ENCODE measurements at regions not wholly inside any gene's neighbourhood (a gene's known extent, or its start where the extent isn't known, plus 50 kb on each side); places are given as distances from the start of the nearest gene placed in this dataset.
"Not testable (repeated sequence)": the region's sequence is repeated elsewhere in the genome, so short reads cannot be mapped to it uniquely, and the experiment has no call there.

GRCh38 chr4:186858355-186858754 lies 134.7 kb upstream of the FAT1 start:
- TF ChIP-seq JUND (IDR thresholded peaks at IDR 0.05; ENCODE audit: low read depth), result no peak
- no peak for DNase-seq (ENCODE audit: low read depth in 1 of 2, low spot score in 1 of 2)
- in situ Hi-C loops (cut with HindIII; ENCODE audit: low pct_unique_long_range_greater_than_20kb, low sequenced_read_pairs), result no loop called here

- TF ChIP-seq JUND (IDR thresholded peaks at IDR 0.05; ENCODE audit: low read depth), result no peak
- in situ Hi-C loops (cut with HindIII; ENCODE audit: low pct_unique_long_range_greater_than_20kb, low sequenced_read_pairs), result no loop called here
- DNase-seq (ENCODE audit: low read depth in 1 of 2, low spot score in 1 of 2), result no peak
Observed at GRCh38 chr4:186859420-186859819, 135.8 kb upstream of the FAT1 start.

- in situ Hi-C loops (cut with HindIII; ENCODE audit: low pct_unique_long_range_greater_than_20kb, low sequenced_read_pairs), result no loop called here
- DNase-seq (ENCODE audit: low read depth in 1 of 2, low spot score in 1 of 2), result no peak
- no peak for TF ChIP-seq JUND (IDR thresholded peaks at IDR 0.05; ENCODE audit: low read depth)
Observed at GRCh38 chr4:186861317-186861716, 137.7 kb upstream of the FAT1 start.

GRCh38 chr4:186871856-186872255 lies 148.2 kb upstream of the FAT1 start:
- in situ Hi-C loops (cut with HindIII; ENCODE audit: low pct_unique_long_range_greater_than_20kb, low sequenced_read_pairs), result no loop called here
- no peak for TF ChIP-seq JUND (IDR thresholded peaks at IDR 0.05; ENCODE audit: low read depth)
- no peak for DNase-seq (ENCODE audit: low read depth in 1 of 2, low spot score in 1 of 2)

GRCh38 chr4:186873095-186873494 lies 149.4 kb upstream of the FAT1 start:
- DNase-seq (ENCODE audit: low read depth in 1 of 2, low spot score in 1 of 2); in situ Hi-C loops (cut with HindIII; ENCODE audit: low pct_unique_long_range_greater_than_20kb, low sequenced_read_pairs): not testable (repeated sequence)

- no peak for DNase-seq (ENCODE audit: low read depth in 1 of 2, low spot score in 1 of 2)
- no peak for TF ChIP-seq JUND (IDR thresholded peaks at IDR 0.05; ENCODE audit: low read depth)
- in situ Hi-C loops (cut with HindIII; ENCODE audit: low pct_unique_long_range_greater_than_20kb, low sequenced_read_pairs), result no loop called here
Observed at GRCh38 chr4:186875476-186875875, 151.8 kb upstream of the FAT1 start.

- DNase-seq (ENCODE audit: low read depth in 1 of 2, low spot score in 1 of 2), result no peak
- TF ChIP-seq JUND (IDR thresholded peaks at IDR 0.05; ENCODE audit: low read depth), result no peak
- in situ Hi-C loops (cut with HindIII; ENCODE audit: low pct_unique_long_range_greater_than_20kb, low sequenced_read_pairs), result no loop called here
Observed at GRCh38 chr4:186876961-186877626, 153.4 kb upstream of the FAT1 start.

GRCh38 chr4:186878203-186878776 lies 154.6 kb upstream of the FAT1 start:
- TF ChIP-seq JUND (IDR thresholded peaks at IDR 0.05; ENCODE audit: low read depth), result no peak
- in situ Hi-C loops (cut with HindIII; ENCODE audit: low pct_unique_long_range_greater_than_20kb, low sequenced_read_pairs), result no loop called here
- no peak for DNase-seq (ENCODE audit: low read depth in 1 of 2, low spot score in 1 of 2)

GRCh38 chr4:186881521-186882220 lies 158.0 kb upstream of the FAT1 start:
- in situ Hi-C loops (cut with HindIII; ENCODE audit: low pct_unique_long_range_greater_than_20kb, low sequenced_read_pairs), result no loop called here
- no peak for TF ChIP-seq JUND (IDR thresholded peaks at IDR 0.05; ENCODE audit: low read depth)
- DNase-seq (ENCODE audit: low read depth in 1 of 2, low spot score in 1 of 2), result no peak

GRCh38 chr4:186882293-186882692 lies 158.6 kb upstream of the FAT1 start:
- no peak for DNase-seq (ENCODE audit: low read depth in 1 of 2, low spot score in 1 of 2)
- TF ChIP-seq JUND (IDR thresholded peaks at IDR 0.05; ENCODE audit: low read depth), result no peak
- in situ Hi-C loops (cut with HindIII; ENCODE audit: low pct_unique_long_range_greater_than_20kb, low sequenced_read_pairs), result no loop called here

- no peak for TF ChIP-seq JUND (IDR thresholded peaks at IDR 0.05; ENCODE audit: low read depth)
- in situ Hi-C loops (cut with HindIII; ENCODE audit: low pct_unique_long_range_greater_than_20kb, low sequenced_read_pairs), result no loop called here
- DNase-seq (ENCODE audit: low read depth in 1 of 2, low spot score in 1 of 2), result no peak
Observed at GRCh38 chr4:186885289-186885688, 161.6 kb upstream of the FAT1 start.

GRCh38 chr4:186886759-186887158 lies 163.1 kb upstream of the FAT1 start:
- TF ChIP-seq JUND (IDR thresholded peaks at IDR 0.05; ENCODE audit: low read depth), result no peak
- in situ Hi-C loops (cut with HindIII; ENCODE audit: low pct_unique_long_range_greater_than_20kb, low sequenced_read_pairs), result no loop called here
- no peak for DNase-seq (ENCODE audit: low read depth in 1 of 2, low spot score in 1 of 2)

GRCh38 chr4:186887291-186887700 lies 163.6 kb upstream of the FAT1 start:
- DNase-seq (ENCODE audit: low read depth in 1 of 2, low spot score in 1 of 2), result no peak
- TF ChIP-seq JUND (IDR thresholded peaks at IDR 0.05; ENCODE audit: low read depth), result no peak
- in situ Hi-C loops (cut with HindIII; ENCODE audit: low pct_unique_long_range_greater_than_20kb, low sequenced_read_pairs), result no loop called here
